ENCODE measurements at regions not wholly inside any gene's neighbourhood (a gene's known extent, or its start where the extent isn't known, plus 50 kb on each side); places are given as distances from the start of the nearest gene placed in this dataset.

- Histone ChIP-seq H3K27ac (no peak overlapping the region), H3K4me3 (no peak overlapping the region), H3K36me3 (no peaks in the 10 kb centered on the region), H3K4me2 (no peak overlapping the region), H4K20me1 (no peaks in the 10 kb centered on the region), H3K27me3 (no peaks in the 10 kb centered on the region), H3K4me1 (no peaks in the 10 kb centered on the region), H3K9me3 (no peaks in the 10 kb centered on the region), H3K9ac (no peak overlapping the region)
- no peak for TF ChIP-seq Cebpa-rat (IDR thresholded peaks at IDR 0.05)
These were observed 136.1 kb downstream of the ASCL1 start for GRCh38 chr12:103093499-103094106.

- H4K20me1 ChIP-seq: no peaks in the 10 kb centered on the region
These were observed 140.0 kb downstream of the ASCL1 start for GRCh38 chr12:103097496-103097895.

GRCh38 chr12:103100257-103100831 lies 142.9 kb downstream of the ASCL1 start:
- no peak for TF ChIP-seq Cebpa-rat (IDR thresholded peaks at IDR 0.05)
- H3K9me3 ChIP-seq: no peaks in the 10 kb centered on the region
- H3K36me3 ChIP-seq: no peaks in the 10 kb centered on the region
- no peaks in the 10 kb centered on the region for H3K27me3 ChIP-seq
- H3K4me3 ChIP-seq: no peak overlapping the region
- no peaks in the 10 kb centered on the region for H3K4me1 ChIP-seq
- no peak overlapping the region for H3K9ac ChIP-seq
- H3K27ac ChIP-seq: no peak overlapping the region
- H3K4me2 ChIP-seq: no peak overlapping the region
- no peaks in the 10 kb centered on the region for H4K20me1 ChIP-seq

More at GRCh38 chr12:103097496-103097895, 140.0 kb downstream of the ASCL1 start:
- Histone ChIP-seq H3K27ac (no peak overlapping the region), H3K4me3 (no peak overlapping the region), H3K9ac (no peak overlapping the region), H3K27me3 (no peaks in the 10 kb centered on the region), H3K4me1 (no peaks in the 10 kb centered on the region), H3K36me3 (no peaks in the 10 kb centered on the region), H3K9me3 (no peaks in the 10 kb centered on the region), H3K4me2 (no peak overlapping the region)
- no peak for TF ChIP-seq Cebpa-rat (IDR thresholded peaks at IDR 0.05)

- Histone ChIP-seq H3K36me3 (no peaks in the 10 kb centered on the region), H3K27ac (no peak overlapping the region), H3K27me3 (no peaks in the 10 kb centered on the region), H3K4me1 (no peaks in the 10 kb centered on the region), H3K4me3 (no peak overlapping the region), H3K9ac (no peak overlapping the region), H3K9me3 (no peaks in the 10 kb centered on the region), H3K4me2 (no peak overlapping the region), H4K20me1 (no peaks in the 10 kb centered on the region)
- no peak for TF ChIP-seq Cebpa-rat (IDR thresholded peaks at IDR 0.05)
These were observed 144.8 kb downstream of the ASCL1 start for GRCh38 chr12:103102225-103102744.

GRCh38 chr12:103105971-103106597 lies 148.6 kb downstream of the ASCL1 start:
- H3K9me3 ChIP-seq: no peaks in the 10 kb centered on the region
- no peak for TF ChIP-seq Cebpa-rat (IDR thresholded peaks at IDR 0.05)
- H3K36me3 ChIP-seq: no peaks in the 10 kb centered on the region

GRCh38 chr12:103109861-103110260 lies 152.4 kb downstream of the ASCL1 start:
- H3K9ac ChIP-seq: no peak overlapping the region
- no peak overlapping the region for H3K4me3 ChIP-seq
- H4K20me1 ChIP-seq: no peaks in the 10 kb centered on the region
- H3K4me2 ChIP-seq: no peak overlapping the region
- H3K9me3 ChIP-seq: no peaks in the 10 kb centered on the region
- no peaks in the 10 kb centered on the region for H3K4me1 ChIP-seq
- TF ChIP-seq Cebpa-rat (IDR thresholded peaks at IDR 0.05): no peak
- H3K27me3 ChIP-seq: no peaks in the 10 kb centered on the region
- H3K27ac ChIP-seq: no peak overlapping the region
- no peaks in the 10 kb centered on the region for H3K36me3 ChIP-seq

More at GRCh38 chr12:103105971-103106597, 148.6 kb downstream of the ASCL1 start:
- Histone ChIP-seq H3K4me2 (no peak overlapping the region), H3K4me1 (no peaks in the 10 kb centered on the region), H4K20me1 (no peaks in the 10 kb centered on the region), H3K9ac (no peak overlapping the region), H3K27me3 (no peaks in the 10 kb centered on the region), H3K27ac (no peak overlapping the region), H3K4me3 (no peak overlapping the region)

- Histone ChIP-seq H3K27me3 (no peaks in the 10 kb centered on the region), H3K4me1 (no peaks in the 10 kb centered on the region), H3K9me3 (no peaks in the 10 kb centered on the region), H3K9ac (no peak overlapping the region), H3K27ac (no peak overlapping the region), H3K4me3 (no peak overlapping the region), H3K4me2 (no peak overlapping the region), H4K20me1 (no peaks in the 10 kb centered on the region), H3K36me3 (no peaks in the 10 kb centered on the region)
- no peak for TF ChIP-seq Cebpa-rat (IDR thresholded peaks at IDR 0.05)
These were observed 157.0 kb downstream of the ASCL1 start for GRCh38 chr12:103114296-103115055.

- Histone ChIP-seq H3K36me3 (no peaks in the 10 kb centered on the region), H3K4me2 (no peak overlapping the region), H3K27me3 (no peaks in the 10 kb centered on the region), H4K20me1 (no peaks in the 10 kb centered on the region), H3K4me3 (no peak overlapping the region), H3K27ac (no peak overlapping the region), H3K9me3 (peaks cover 13% of the 10 kb centered on the region), H3K4me1 (no peaks in the 10 kb centered on the region), H3K9ac (no peak overlapping the region)
- TF ChIP-seq Cebpa-rat (IDR thresholded peaks at IDR 0.05): no peak
These were observed 171.5 kb downstream of the ASCL1 start for GRCh38 chr12:103128862-103129501.

- peaks cover 25% of the 10 kb centered on the region for H3K9me3 ChIP-seq
- no peaks in the 10 kb centered on the region for H3K36me3 ChIP-seq
- no peak overlapping the region for H3K4me2 ChIP-seq
- no peaks in the 10 kb centered on the region for H3K4me1 ChIP-seq
- TF ChIP-seq Cebpa-rat (IDR thresholded peaks at IDR 0.05): no peak
- no peak overlapping the region for H3K4me3 ChIP-seq
- H3K27ac ChIP-seq: no peak overlapping the region
- H3K9ac ChIP-seq: no peak overlapping the region
- no peaks in the 10 kb centered on the region for H3K27me3 ChIP-seq
- H4K20me1 ChIP-seq: no peaks in the 10 kb centered on the region
These were observed 173.1 kb downstream of the ASCL1 start for GRCh38 chr12:103130564-103130963.

Measured in BLaER1 (cell line).